GM19463 (cell line): ENCODE measurements at regions not wholly inside any gene's neighbourhood (a gene's known extent, or its start where the extent isn't known, plus 50 kb on each side); places are given as distances from the start of the nearest gene placed in this dataset.

Experiments used
- ATAC-seq: cut with Tn5 transposase; IDR thresholded peaks from one replicate; pipeline ENCODE4 v1.9.1; 2021; ENCODE audit warnings: mild to moderate bottlenecking, moderate library complexity; ENCODE audit not compliant: unreplicated experiment

- no peak for ATAC-seq
These were observed 1175.9 kb upstream of the CDH9 start for GRCh38 chr5:28214292-28214691.

DNA sequence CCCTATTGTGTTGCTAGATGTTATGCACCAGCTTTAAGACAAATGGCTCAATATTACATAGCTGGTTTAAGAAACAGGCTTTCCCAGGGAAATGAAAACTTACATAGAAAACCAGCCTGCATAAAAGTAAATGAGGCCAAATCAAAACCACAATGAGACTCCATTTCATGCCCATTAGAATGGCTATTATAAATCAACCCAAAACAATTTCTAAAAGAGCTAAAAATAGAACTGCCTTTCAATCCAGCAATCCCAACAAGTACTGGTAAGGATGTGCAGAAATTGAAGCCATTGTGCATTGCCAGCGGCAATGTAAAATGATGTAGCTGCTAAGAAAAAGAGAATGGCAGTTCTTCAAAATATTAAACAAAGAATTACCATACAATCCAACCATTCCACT lies 1170.0 kb upstream of the CDH9 start:
- ATAC-seq = no peak

DNA sequence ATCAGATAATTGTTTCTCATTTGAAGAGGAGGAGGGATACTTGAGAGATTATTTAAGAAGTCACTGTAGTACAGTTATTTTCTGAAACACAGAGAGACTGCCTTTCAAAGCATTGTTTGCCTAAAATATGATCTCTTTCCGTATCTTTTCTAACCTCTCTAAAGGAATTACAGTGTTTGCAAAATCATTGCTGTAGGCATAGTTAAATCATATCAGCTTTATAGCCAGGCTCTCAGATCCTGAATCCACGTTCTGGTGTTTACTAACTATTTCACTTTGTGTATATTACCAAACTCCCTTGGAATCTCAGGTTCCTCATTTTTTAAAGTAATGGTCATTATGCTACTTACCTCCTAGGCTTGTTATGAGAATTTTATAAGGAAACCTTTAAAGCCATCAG lies 1151.6 kb upstream of the CDH9 start:
- no peak for ATAC-seq

DNA sequence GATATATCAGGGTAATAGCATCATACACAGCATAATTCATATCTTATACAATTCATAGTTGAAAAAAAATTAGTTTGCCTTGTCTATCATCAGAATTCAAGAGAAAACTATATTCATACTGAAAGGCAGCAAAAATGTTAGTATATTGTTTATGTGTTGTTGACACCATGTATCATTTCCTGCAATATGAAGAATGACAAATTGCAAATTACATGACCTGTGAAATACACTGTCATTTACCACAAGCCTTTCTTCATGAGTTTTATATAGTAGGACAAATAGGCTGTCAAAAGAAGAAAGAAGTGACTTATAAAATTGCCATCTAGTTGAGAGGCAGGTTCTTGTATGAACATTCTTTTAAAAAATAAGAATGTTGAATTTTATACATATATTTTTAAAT lies 1136.3 kb upstream of the CDH9 start:
- ATAC-seq = no peak

DNA sequence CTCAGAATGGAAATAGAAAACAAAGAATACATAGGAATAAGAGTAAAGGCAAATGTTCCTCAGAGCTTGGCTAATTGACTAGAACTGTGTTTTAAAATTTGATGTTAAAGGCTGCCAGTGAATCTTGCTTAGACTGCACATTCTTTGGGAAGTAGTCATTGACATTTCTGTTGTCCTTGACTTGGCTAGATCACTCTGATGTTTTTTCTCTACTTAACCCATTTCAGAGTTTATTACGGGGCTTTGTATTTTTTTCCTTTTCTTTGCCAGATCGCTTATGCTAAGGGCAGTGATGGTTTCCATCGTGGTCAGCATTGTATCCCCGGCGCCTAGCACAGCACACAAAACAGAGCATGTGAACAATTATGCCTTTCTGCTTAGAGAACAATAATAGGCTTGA lies 1126.7 kb upstream of the CDH9 start:
- no peak for ATAC-seq

DNA sequence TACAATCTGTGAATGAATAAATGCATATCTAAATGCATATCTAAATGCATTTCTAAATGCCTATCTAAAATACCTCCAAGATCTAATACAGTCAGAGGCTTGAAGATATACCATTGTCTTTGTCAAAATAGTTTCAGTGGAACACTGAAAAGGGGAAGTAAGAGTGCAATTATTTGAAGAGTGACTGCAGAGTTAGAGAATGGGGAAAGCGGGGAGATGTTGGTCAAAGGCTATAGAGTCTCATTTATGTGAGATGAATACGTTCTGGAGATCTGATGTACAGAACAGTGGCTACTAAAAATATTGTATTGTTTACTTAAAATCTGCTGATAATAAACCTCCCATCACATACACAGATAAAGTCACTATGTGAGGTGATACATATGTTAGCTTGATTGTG lies 1126.2 kb upstream of the CDH9 start:
- ATAC-seq = no peak

- no peak for ATAC-seq
These were observed 1118.6 kb upstream of the CDH9 start for GRCh38 chr5:28156981-28157380.

GRCh38 chr5:28143519-28143918 lies 1105.1 kb upstream of the CDH9 start:
- no peak for ATAC-seq

DNA sequence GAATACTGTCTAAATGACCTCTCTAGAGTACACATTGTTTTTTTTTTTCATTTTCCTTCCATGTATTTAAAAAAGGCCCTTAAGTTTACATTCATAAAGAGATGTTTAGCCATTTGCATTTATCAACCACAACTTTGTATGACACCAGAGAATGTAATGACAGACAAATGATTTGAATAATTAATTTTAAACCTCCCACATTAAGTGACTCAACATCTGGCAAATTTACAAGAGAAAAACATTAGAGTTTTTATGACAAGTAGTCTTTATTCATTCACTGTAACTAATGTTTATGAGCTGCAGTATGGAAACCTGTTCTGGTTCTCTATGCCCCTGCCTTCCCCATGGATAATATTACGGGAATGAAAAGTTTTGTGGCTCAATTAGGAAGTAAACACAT lies 1093.8 kb upstream of the CDH9 start:
- ATAC-seq = no peak

DNA sequence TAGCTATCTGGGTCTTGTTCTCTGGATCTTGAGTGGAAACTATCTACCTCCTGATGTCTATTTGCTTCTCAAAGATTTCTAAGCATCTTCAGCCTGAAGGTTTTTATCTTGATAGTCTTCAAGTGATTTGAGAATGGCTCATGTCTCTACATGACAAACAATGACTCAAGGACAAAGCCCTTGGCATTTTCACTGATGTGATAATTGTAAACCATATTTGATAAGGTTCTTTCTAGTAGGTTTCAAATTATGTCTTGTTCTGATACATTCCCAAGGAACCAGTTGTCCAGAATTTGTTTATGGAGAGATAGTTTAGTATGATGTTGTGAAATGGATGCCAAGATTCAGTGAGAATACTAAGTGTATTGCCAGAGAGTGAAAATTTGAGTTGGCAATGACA lies 1079.3 kb upstream of the CDH9 start:
- ATAC-seq = no peak

GRCh38 chr5:28117273-28117672 lies 1078.9 kb upstream of the CDH9 start:
- ATAC-seq = no peak

GRCh38 chr5:28110781-28111180 lies 1072.4 kb upstream of the CDH9 start:
- ATAC-seq = no peak

DNA sequence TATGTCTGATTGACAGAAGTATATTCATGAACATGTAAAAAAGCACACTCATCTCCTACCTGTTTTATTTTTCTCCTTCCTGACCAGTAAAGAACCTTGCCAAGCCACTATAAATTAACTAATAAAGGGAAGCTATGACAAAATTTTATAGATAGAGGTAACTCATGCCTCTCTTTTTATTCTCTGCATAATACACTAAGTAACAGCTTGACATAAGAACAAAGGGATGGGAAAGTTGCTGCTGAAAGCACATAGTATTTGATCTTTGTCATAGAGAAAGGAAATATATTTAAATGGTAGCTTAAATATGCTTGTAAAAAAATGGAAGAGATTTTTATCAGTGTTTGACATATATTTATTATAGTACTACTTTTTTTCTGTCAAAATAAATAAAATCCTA lies 1065.7 kb upstream of the CDH9 start:
- ATAC-seq = no peak

DNA sequence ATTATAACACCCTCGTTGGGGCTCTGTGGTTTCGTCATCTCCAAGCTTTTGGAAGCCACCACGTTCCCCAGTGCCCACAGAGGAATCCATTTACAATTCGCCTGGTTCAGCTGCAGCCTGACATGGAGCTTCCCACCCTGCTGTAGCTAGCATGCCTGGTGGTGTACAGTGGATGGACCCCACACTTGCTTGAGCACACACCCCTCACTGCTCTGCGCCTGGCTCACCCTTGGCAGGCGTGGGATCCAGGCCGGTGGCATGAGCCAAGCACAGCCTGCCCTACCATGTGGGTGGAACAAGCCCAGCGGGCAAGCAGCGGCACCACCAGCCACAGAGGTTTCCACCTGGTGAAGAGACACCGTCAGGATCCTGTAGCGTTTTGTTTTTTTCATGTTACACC lies 1045.7 kb upstream of the CDH9 start:
- ATAC-seq = no peak

- ATAC-seq = no peak
These were observed 1044.2 kb upstream of the CDH9 start for GRCh38 chr5:28082610-28083009.

GRCh38 chr5:28077291-28078240 lies 1039.2 kb upstream of the CDH9 start:
- no peak for ATAC-seq

DNA sequence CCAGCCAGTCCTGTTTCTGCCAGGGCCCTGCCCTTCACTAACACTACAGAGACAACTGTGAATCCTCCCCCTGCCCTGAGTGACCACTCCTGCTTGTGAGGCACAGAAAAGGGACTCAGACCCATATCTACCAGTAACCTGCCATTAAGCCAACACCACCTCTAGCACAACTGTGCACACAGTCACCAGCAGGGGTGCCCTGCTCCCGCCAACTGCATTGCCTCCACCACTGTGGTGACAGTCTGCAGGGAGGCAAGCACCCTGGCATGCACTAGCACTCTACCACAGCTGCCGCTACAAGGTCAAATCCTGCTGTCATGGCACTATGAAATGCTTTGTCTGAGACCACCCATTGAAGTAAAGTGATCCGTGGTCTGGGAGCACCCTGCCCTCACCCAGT lies 1028.5 kb upstream of the CDH9 start:
- ATAC-seq = no peak

DNA sequence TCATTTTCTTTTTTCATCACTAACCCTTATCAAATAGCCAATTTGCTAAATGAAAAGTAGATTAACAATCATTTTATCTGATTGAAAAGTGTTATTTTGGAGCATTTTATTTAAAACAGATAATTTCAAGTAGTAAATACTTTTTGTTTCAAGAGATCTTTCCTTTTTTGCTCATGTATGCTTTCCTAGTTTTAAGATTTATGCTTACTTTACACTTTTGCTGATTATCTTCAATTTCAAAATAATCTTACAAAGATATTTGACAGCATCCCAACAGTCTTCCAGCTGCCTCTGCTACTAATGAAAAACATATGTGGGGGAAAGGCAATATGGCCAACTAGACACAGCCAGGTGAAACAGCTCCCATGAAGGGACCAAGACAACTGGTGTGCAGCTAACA lies 1027.3 kb upstream of the CDH9 start:
- no peak for ATAC-seq

DNA sequence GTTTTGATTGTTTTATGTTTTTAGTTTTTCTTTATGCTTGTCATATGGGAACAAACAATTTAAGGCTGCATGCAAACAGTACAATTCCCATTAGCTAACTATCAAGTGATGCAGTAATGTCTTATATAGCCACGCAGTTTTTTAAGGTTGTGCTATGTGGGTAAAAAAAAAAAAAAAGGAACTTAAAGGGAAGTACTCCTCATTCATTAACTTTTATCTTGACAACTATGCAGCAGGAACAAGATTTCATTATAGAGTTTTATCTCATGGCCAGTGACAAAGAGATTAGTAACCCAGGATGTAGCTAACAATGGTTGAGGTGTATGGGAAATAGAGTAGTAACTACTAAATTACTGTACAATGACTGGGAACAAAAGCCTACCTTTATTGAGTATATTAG lies 1008.2 kb upstream of the CDH9 start:
- ATAC-seq = no peak

GRCh38 chr5:28027851-28028250 lies 989.5 kb upstream of the CDH9 start:
- no peak for ATAC-seq

GRCh38 chr5:28017178-28017577 lies 978.8 kb upstream of the CDH9 start:
- ATAC-seq = no peak

DNA sequence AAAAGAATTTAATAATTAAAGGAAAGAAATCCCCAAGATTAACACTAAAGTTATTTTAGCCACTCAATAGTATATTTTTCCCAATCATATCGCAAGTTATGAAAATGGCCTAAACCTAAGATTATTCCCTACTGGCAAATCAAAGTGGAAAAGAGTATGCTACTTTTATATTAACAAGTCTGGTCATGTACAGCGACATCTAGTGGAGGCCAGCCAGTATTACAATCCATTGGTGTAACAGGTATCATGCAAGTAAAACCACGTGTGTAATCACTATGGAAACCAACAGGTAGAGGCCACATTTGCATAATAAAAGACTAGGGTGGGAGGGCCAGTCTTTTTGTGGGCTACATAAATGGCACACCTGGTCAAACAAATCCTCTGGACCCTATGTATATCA lies 976.4 kb upstream of the CDH9 start:
- no peak for ATAC-seq

- no peak for ATAC-seq
These were observed 974.2 kb upstream of the CDH9 start for GRCh38 chr5:28012538-28012937.
